ENCODE measurements at regions not wholly inside any gene's neighbourhood (a gene's known extent, or its start where the extent isn't known, plus 50 kb on each side); places are given as distances from the start of the nearest gene placed in this dataset.

GRCh38 chr20:24815931-24816330 is 133.1 kb upstream of the CST7 start:
- no peak for DNase-seq (ENCODE audit: low read depth)

- no peak for DNase-seq (ENCODE audit: low read depth)
These were observed 132.6 kb upstream of the CST7 start for GRCh38 chr20:24816431-24816830.

GRCh38 chr20:24816907-24817306 is 132.2 kb upstream of the CST7 start:
- no peak for DNase-seq (ENCODE audit: low read depth)

GRCh38 chr20:24817351-24817750 is 131.7 kb upstream of the CST7 start:
- DNase-seq (ENCODE audit: low read depth), result no peak

- DNase-seq (ENCODE audit: low read depth), result no peak
These were observed 131.0 kb upstream of the CST7 start for GRCh38 chr20:24818056-24818455.

- DNase-seq (ENCODE audit: low read depth), result no peak
These were observed 129.6 kb upstream of the CST7 start for GRCh38 chr20:24819331-24819965.

- no peak for DNase-seq (ENCODE audit: low read depth)
These were observed 128.7 kb upstream of the CST7 start for GRCh38 chr20:24820345-24820744.

- no peak for DNase-seq (ENCODE audit: low read depth)
These were observed 127.7 kb upstream of the CST7 start for GRCh38 chr20:24821391-24821790.

GRCh38 chr20:24823176-24823784 is 125.8 kb upstream of the CST7 start:
- DNase-seq (ENCODE audit: low read depth), result no peak

GRCh38 chr20:24823989-24824693 is 124.9 kb upstream of the CST7 start:
- DNase-seq (ENCODE audit: low read depth), result no peak

- no peak for DNase-seq (ENCODE audit: low read depth)
These were observed 123.5 kb upstream of the CST7 start for GRCh38 chr20:24825591-24825990.

GRCh38 chr20:24827603-24828295 is 121.3 kb upstream of the CST7 start:
- no peak for DNase-seq (ENCODE audit: low read depth)

- DNase-seq (ENCODE audit: low read depth), result no peak
These were observed 119.9 kb upstream of the CST7 start for GRCh38 chr20:24828992-24829648.

GRCh38 chr20:24829649-24830370 is 119.3 kb upstream of the CST7 start:
- no peak for DNase-seq (ENCODE audit: low read depth)

GRCh38 chr20:24830649-24831048 is 118.4 kb upstream of the CST7 start:
- no peak for DNase-seq (ENCODE audit: low read depth)

GRCh38 chr20:24831232-24831631 is 117.8 kb upstream of the CST7 start:
- no peak for DNase-seq (ENCODE audit: low read depth)

- DNase-seq (ENCODE audit: low read depth), result no peak
These were observed 116.6 kb upstream of the CST7 start for GRCh38 chr20:24832518-24832917.

- DNase-seq (ENCODE audit: low read depth), result no peak
These were observed 115.5 kb upstream of the CST7 start for GRCh38 chr20:24833592-24833991.

- no peak for DNase-seq (ENCODE audit: low read depth)
These were observed 114.8 kb upstream of the CST7 start for GRCh38 chr20:24834310-24834709.

GRCh38 chr20:24835195-24835594 is 113.9 kb upstream of the CST7 start:
- no peak for DNase-seq (ENCODE audit: low read depth)

- DNase-seq (ENCODE audit: low read depth), result no peak
These were observed 113.0 kb upstream of the CST7 start for GRCh38 chr20:24836041-24836533.
